HCT116 (cell line): ENCODE measurements at regions not wholly inside any gene's neighbourhood (a gene's known extent, or its start where the extent isn't known, plus 50 kb on each side); places are given as distances from the start of the nearest gene placed in this dataset.

ENCODE experiments used
- ATAC-seq: fragments of 200-7000 bp; cut with Tn5 transposase; 2 replicates; pipeline ENCODE4 v1.9.1; 2020; ENCODE audit warnings: mild to moderate bottlenecking, moderate library complexity
- BruUV-seq: library from RNA; stranded (reverse); fragments of 400-500 nt; replicated peaks from 2 replicates; lab custom pipeline; 2021; lab: Mats Ljungman, UMichigan
- CTCF ChIA-PET: fragments of 300-600 bp; sonication (Branson Sonifier 250); formaldehyde crosslinking; loops from one replicate; lab custom pipeline; 2021; ENCODE audit warnings: antibody characterized with exemption; lab: Charles Lee
- POLR2A ChIA-PET: fragments of 300-600, 350-600 bp; sonication (Branson Sonifier 250); formaldehyde crosslinking; loops from one replicate; lab custom pipeline; 2021; ENCODE audit warnings: antibody characterized with exemption; lab: Charles Lee
- RAD21 ChIA-PET, 2 experiments: fragments of 300-600 bp; sonication (Branson Sonifier 250); formaldehyde crosslinking; loops; one replicate each; lab custom pipeline; 2023; ENCODE audit warnings: low total read pairs in 2 of 2; ENCODE audit not compliant: uncharacterized antibody in 2 of 2, unreplicated experiment in 2 of 2, low non-redundant PET in 1 of 2; lab: Charles Lee
- DNase-seq: peaks from one replicate; pipeline ENCODE4 v3.0.0-alpha.2; 2010; ENCODE audit warnings: low read depth, low spot score
- H2AFZ ChIP-seq: fragments of 200-600 bp; shearing (Covaris generic), sonication (generic); 2 replicates; pipeline ENCODE4 v1.6.1; 2017; ENCODE audit warnings: low read depth, mixed run types, mixed read lengths, antibody characterized with exemption, low read length; ENCODE audit not compliant: poor library complexity, severe bottlenecking
- H3K27ac ChIP-seq: 2 replicates; pipeline ENCODE4 v1.5.1; 2012; ENCODE audit warnings: low read depth, low read length
- H3K27me3 ChIP-seq: fragments of 200-600 bp; sonication (generic); 2 replicates; pipeline ENCODE4 v1.6.1; 2016; ENCODE audit warnings: mixed run types, low read length, mixed read lengths; ENCODE audit not compliant: insufficient read depth
- H3K36me3 ChIP-seq, 2 experiments: fragments of 200-500 bp in 1 of 2; fragments of 200-600 bp in 1 of 2; sonication (Bioruptor generic) in 1 of 2; sonication (generic) in 1 of 2; 2 replicates each; pipeline versions ENCODE4 v1.5.1 to v1.6.1; 2014 to 2016; ENCODE audit warnings: low read length in 2 of 2, inconsistent platforms in 1 of 2, mixed read lengths in 1 of 2, mixed run types in 1 of 2; ENCODE audit not compliant: insufficient read depth in 2 of 2, control insufficient read depth in 1 of 2
- H3K4me1 ChIP-seq, 2 experiments: fragments of 200-600 bp in 1 of 2; sonication (generic) in 1 of 2; 2 replicates each; pipeline versions ENCODE4 v1.5.1 to v1.6.1; 2012 to 2017; ENCODE audit warnings: low read length in 2 of 2, inconsistent platforms in 1 of 2, mild to moderate bottlenecking in 1 of 2, mixed read lengths in 1 of 2, mixed run types in 1 of 2, moderate library complexity in 1 of 2; ENCODE audit not compliant: insufficient read depth in 2 of 2, control insufficient read depth in 1 of 2
- H3K4me2 ChIP-seq: fragments of 200-600 bp; sonication (generic); 2 replicates; pipeline ENCODE4 v1.6.1; 2017; ENCODE audit warnings: mixed run types, low read length, mixed read lengths
- H3K4me3 ChIP-seq, 2 experiments: fragments of 200-600 bp in 1 of 2; sonication (generic) in 1 of 2; replicated peaks in 1 of 2; 2 replicates each; pipeline ENCODE4 v1.5.1; 2011 to 2016; ENCODE audit warnings: low read length in 2 of 2, control low read depth in 1 of 2, low read depth in 1 of 2, mild to moderate bottlenecking in 1 of 2, mixed read lengths in 1 of 2, mixed run types in 1 of 2
- H3K79me2 ChIP-seq: fragments of 200-600 bp; sonication (generic); 2 replicates; pipeline ENCODE4 v1.6.1; 2017; ENCODE audit warnings: mild to moderate bottlenecking, mixed run types, low read length, moderate library complexity, mixed read lengths; ENCODE audit not compliant: insufficient read depth
- H3K9ac ChIP-seq: fragments of 200-600 bp; sonication (generic); 2 replicates; pipeline ENCODE4 v1.6.1; 2016; ENCODE audit warnings: low read length, mixed read lengths
- H3K9me2 ChIP-seq: fragments of 200-600 bp; sonication (generic), shearing (Covaris generic); 2 replicates; pipeline ENCODE4 v1.6.1; 2017; ENCODE audit warnings: mixed run types, mild to moderate bottlenecking, moderate library complexity; ENCODE audit not compliant: insufficient read depth
- H3K9me3 ChIP-seq, 2 experiments: fragments of 200-500 bp in 1 of 2; fragments of 200-600 bp in 1 of 2; sonication (Bioruptor generic) in 1 of 2; sonication (generic) in 1 of 2; 2 replicates each; pipeline ENCODE4 v1.6.1; 2014 to 2017; ENCODE audit warnings: low read length in 2 of 2, mixed read lengths in 2 of 2, inconsistent platforms in 1 of 2, low read depth in 1 of 2, mild to moderate bottlenecking in 1 of 2, mixed run types in 1 of 2, moderate library complexity in 1 of 2; ENCODE audit not compliant: control insufficient read depth in 1 of 2, insufficient read depth in 1 of 2
- H4K20me1 ChIP-seq: fragments of 200-600 bp; sonication (generic), shearing (Covaris generic); 2 replicates; pipeline ENCODE4 v1.6.1; 2017; ENCODE audit warnings: mixed run types, mild to moderate bottlenecking, moderate library complexity; ENCODE audit not compliant: insufficient read depth
- CBX3 ChIP-seq: IDR thresholded peaks from 2 replicates; pipeline ENCODE4 v1.6.1; 2012; ENCODE audit warnings: low read depth
- CEBPB ChIP-seq: IDR thresholded peaks from 2 replicates; pipeline ENCODE4 v1.6.1; 2012; ENCODE audit warnings: low read depth
- EGR1 ChIP-seq: IDR thresholded peaks from 2 replicates; pipeline ENCODE4 v1.6.1; 2012; ENCODE audit warnings: low read depth
- ELF1 ChIP-seq: IDR thresholded peaks from 2 replicates; pipeline ENCODE4 v1.6.1; 2012; ENCODE audit warnings: low read depth, borderline replicate concordance
- EZH2 ChIP-seq: fragments of 200-600 bp; sonication (generic); IDR thresholded peaks from 2 replicates; pipeline ENCODE4 v1.6.1; 2017; ENCODE audit warnings: antibody characterized with exemption, mixed run types
- FOSL1 ChIP-seq: IDR thresholded peaks from 2 replicates; pipeline ENCODE4 v1.6.1; 2012; ENCODE audit warnings: low read depth
- JUND ChIP-seq: IDR thresholded peaks from 2 replicates; pipeline ENCODE4 v1.6.1; 2012
- POLR2A ChIP-seq: IDR thresholded peaks from 2 replicates; pipeline ENCODE4 v1.7.0; 2011; ENCODE audit warnings: borderline replicate concordance; ENCODE audit not compliant: insufficient read depth, insufficient read length; ENCODE audit errors: extremely low read depth
- POLR2AphosphoS5 ChIP-seq: IDR thresholded peaks from 2 replicates; pipeline ENCODE4 v1.6.1; 2011; ENCODE audit warnings: mild to moderate bottlenecking, low read depth, low read length, moderate library complexity
- RAD21 ChIP-seq: IDR thresholded peaks from 2 replicates; pipeline ENCODE4 v1.6.1; 2012; ENCODE audit warnings: low read depth, mild to moderate bottlenecking
- SP1 ChIP-seq: IDR thresholded peaks from 2 replicates; pipeline ENCODE4 v1.6.1; 2012; ENCODE audit warnings: low read depth
- YY1 ChIP-seq: IDR thresholded peaks from 2 replicates; pipeline ENCODE4 v1.6.1; 2011; ENCODE audit warnings: low read length, low read depth, moderate library complexity, mild to moderate bottlenecking; ENCODE audit not compliant: insufficient replicate concordance; ENCODE audit errors: extremely low read depth
- ZBTB33 ChIP-seq: IDR thresholded peaks from 2 replicates; pipeline ENCODE4 v1.6.1; 2011; ENCODE audit warnings: mild to moderate bottlenecking, low read length, moderate library complexity; ENCODE audit not compliant: insufficient replicate concordance; ENCODE audit errors: extremely low read depth
- ZFX ChIP-seq: fragments of 450-650 bp; IDR thresholded peaks from 2 replicates; pipeline ENCODE4 v1.6.1; 2017
- ZNF274 ChIP-seq: fragments of 200-500 bp; sonication (Bioruptor generic); IDR thresholded peaks from 2 replicates; pipeline ENCODE4 v1.6.1; 2014; ENCODE audit warnings: mild to moderate bottlenecking, low read depth, low read length, inconsistent platforms
- intact Hi-C: fragments of 100-400 bp; cut with micrococcal nuclease; formaldehyde crosslinking; loops from 2 replicates; pipeline ENCODE4 v1.10.0; 2022

GRCh38 chr4:74516303-74516702, 71.4 kb downstream of the AREG start (continued):
- TF ChIP-seq POLR2AphosphoS5 (no peak), POLR2A (no peak), RAD21 (no peak), EGR1 (no peak), CBX3 (no peak), ZFX (no peak), CEBPB (no peak), ZNF274 (no peak), EZH2 (no peak), ELF1 (no peak), SP1 (no peak), ZBTB33 (no peak), JUND (no peak)

GRCh38 chr4:74517996-74518395, 73.1 kb downstream of the AREG start:
- ATAC-seq (no peak), DNase-seq (no peak)
- ChIA-PET POLR2A (interaction anchor here (1.4 kb wide), 1 partner anchor 62 kb away, joined by 6 read pairs; no protein-coding TSS in a partner anchor), CTCF (no interaction called here), RAD21 (no interaction called here)
- Histone ChIP-seq H3K4me1 (no peaks in the 10 kb centered on the region; a peak in 1 of 4 replicates), H3K4me2 (no peak overlapping the region), H3K9me3 (no peaks in the 10 kb centered on the region), H3K9me2 (0 out of 2 replicates have a peak, but pooled peaks cover 3% of the 10 kb centered on the region), H3K4me3 (no peak overlapping the region), H3K36me3 (no peaks in the 10 kb centered on the region), H4K20me1 (no peaks in the 10 kb centered on the region), H3K9ac (no peak overlapping the region), H2AFZ (no peak overlapping the region), H3K27ac (no peak overlapping the region), H3K79me2 (no peaks in the 10 kb centered on the region), H3K27me3 (no peaks in the 10 kb centered on the region)
- intact Hi-C loops = no loop called here
- no TSS peak for BruUV-seq
- TF ChIP-seq FOSL1 (no peak), POLR2A (no peak), EZH2 (no peak), ZFX (no peak), YY1 (no peak), ZNF274 (no peak), ZBTB33 (no peak), SP1 (no peak)
